GM23338 (cell line): ENCODE measurements at regions not wholly inside any gene's neighbourhood (a gene's known extent, or its start where the extent isn't known, plus 50 kb on each side); places are given as distances from the start of the nearest gene placed in this dataset.
"Not testable (repeated sequence)": the region's sequence is repeated elsewhere in the genome, so short reads cannot be mapped to it uniquely, and the experiment has no call there.

Experiments used
- CREB1 ChIP-seq: fragments of 250-450 bp; sonication (Bioruptor Pico); IDR thresholded peaks from 2 replicates; pipeline ENCODE4 v1.5.0; 2020; ENCODE audit warnings: low read depth, mild to moderate bottlenecking, moderate library complexity
- EZH2 ChIP-seq: fragments of 200-600 bp; sonication (generic); IDR thresholded peaks from one replicate; pipeline ENCODE4 v1.8.0; 2017; ENCODE audit warnings: antibody characterized with exemption, mild to moderate bottlenecking, low read depth; ENCODE audit not compliant: unreplicated experiment
- EZH2phosphoT487 ChIP-seq: fragments of 200-600 bp; sonication (generic); IDR thresholded peaks from one replicate; pipeline ENCODE4 v1.8.1; 2018; ENCODE audit warnings: antibody characterized with exemption; ENCODE audit not compliant: unreplicated experiment
- JUNB ChIP-seq: IDR thresholded peaks from one replicate; pipeline ENCODE4 v1.6.1; 2016; ENCODE audit warnings: antibody characterized with exemption; ENCODE audit not compliant: unreplicated experiment
- NANOG ChIP-seq: IDR thresholded peaks from 2 replicates; pipeline ENCODE4 v1.6.1; 2016; ENCODE audit warnings: antibody characterized with exemption, borderline replicate concordance
- POLR2AphosphoS5 ChIP-seq: IDR thresholded peaks from 2 replicates; pipeline ENCODE4 v1.6.1; 2016; ENCODE audit warnings: antibody characterized with exemption, low read depth
- STAT1 ChIP-seq: IDR thresholded peaks from one replicate; pipeline ENCODE4 v1.6.1; 2016; ENCODE audit warnings: antibody characterized with exemption; ENCODE audit not compliant: unreplicated experiment
- ZNF114 ChIP-seq: fragments of 250-450 bp; sonication (Bioruptor Pico); IDR thresholded peaks from 2 replicates; pipeline ENCODE4 v1.5.0; 2020; ENCODE audit warnings: mild to moderate bottlenecking, moderate library complexity
- ZNF331 ChIP-seq: fragments of 250-450 bp; sonication (Bioruptor Pico); IDR thresholded peaks from 2 replicates; pipeline ENCODE4 v1.5.0; 2020; ENCODE audit warnings: low read depth, mild to moderate bottlenecking, moderate library complexity
- TF ChIP-seq, protein P1 (sequence below), 2 experiments: fragments of 200-600 bp in 1 of 2; sonication (generic) in 1 of 2; conservative IDR thresholded peaks; 2 replicates each; pipeline versions ENCODE4 v1.5.1 to v1.6.1; 2016 to 2017; ENCODE audit warnings: antibody characterized with exemption in 2 of 2, low read depth in 2 of 2, mild to moderate bottlenecking in 2 of 2, moderate library complexity in 1 of 2
- TF ChIP-seq, protein P2 (sequence below): IDR thresholded peaks from one replicate; pipeline ENCODE4 v1.6.1; 2018; ENCODE audit warnings: antibody characterized with exemption; ENCODE audit not compliant: unreplicated experiment

DNA sequence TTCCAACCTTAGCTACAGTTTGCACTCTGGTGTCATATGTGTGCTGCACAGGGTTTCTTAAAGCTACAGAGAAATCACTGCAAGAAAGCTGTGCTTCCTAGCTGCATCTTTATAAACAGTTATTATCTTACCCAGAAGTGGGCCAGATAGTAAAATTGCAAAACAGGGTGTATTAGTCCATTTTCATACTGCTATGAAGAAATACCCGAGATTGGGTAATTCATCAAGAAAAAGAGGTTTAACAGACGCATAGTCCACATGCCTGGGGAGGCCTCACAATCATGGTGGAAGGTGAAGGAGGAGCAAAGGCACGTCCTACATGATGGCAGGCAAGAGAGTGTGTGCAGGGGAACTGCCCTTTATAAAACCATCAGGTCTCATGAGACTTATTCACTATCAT lies 92.6 kb upstream of the AGA start:
- TF ChIP-seq, protein P1, sequence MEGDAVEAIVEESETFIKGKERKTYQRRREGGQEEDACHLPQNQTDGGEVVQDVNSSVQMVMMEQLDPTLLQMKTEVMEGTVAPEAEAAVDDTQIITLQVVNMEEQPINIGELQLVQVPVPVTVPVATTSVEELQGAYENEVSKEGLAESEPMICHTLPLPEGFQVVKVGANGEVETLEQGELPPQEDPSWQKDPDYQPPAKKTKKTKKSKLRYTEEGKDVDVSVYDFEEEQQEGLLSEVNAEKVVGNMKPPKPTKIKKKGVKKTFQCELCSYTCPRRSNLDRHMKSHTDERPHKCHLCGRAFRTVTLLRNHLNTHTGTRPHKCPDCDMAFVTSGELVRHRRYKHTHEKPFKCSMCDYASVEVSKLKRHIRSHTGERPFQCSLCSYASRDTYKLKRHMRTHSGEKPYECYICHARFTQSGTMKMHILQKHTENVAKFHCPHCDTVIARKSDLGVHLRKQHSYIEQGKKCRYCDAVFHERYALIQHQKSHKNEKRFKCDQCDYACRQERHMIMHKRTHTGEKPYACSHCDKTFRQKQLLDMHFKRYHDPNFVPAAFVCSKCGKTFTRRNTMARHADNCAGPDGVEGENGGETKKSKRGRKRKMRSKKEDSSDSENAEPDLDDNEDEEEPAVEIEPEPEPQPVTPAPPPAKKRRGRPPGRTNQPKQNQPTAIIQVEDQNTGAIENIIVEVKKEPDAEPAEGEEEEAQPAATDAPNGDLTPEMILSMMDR (conservative IDR thresholded peaks at IDR 0.05; ENCODE audit: low read depth in 2 of 2), result not testable (repeated sequence)
- not testable (repeated sequence) for TF ChIP-seq EZH2; EZH2phosphoT487; ZNF114 (CRISPR knock-in tag); POLR2AphosphoS5; JUNB; NANOG; CREB1 (CRISPR knock-in tag); ZNF331; STAT1
- TF ChIP-seq, protein P2, sequence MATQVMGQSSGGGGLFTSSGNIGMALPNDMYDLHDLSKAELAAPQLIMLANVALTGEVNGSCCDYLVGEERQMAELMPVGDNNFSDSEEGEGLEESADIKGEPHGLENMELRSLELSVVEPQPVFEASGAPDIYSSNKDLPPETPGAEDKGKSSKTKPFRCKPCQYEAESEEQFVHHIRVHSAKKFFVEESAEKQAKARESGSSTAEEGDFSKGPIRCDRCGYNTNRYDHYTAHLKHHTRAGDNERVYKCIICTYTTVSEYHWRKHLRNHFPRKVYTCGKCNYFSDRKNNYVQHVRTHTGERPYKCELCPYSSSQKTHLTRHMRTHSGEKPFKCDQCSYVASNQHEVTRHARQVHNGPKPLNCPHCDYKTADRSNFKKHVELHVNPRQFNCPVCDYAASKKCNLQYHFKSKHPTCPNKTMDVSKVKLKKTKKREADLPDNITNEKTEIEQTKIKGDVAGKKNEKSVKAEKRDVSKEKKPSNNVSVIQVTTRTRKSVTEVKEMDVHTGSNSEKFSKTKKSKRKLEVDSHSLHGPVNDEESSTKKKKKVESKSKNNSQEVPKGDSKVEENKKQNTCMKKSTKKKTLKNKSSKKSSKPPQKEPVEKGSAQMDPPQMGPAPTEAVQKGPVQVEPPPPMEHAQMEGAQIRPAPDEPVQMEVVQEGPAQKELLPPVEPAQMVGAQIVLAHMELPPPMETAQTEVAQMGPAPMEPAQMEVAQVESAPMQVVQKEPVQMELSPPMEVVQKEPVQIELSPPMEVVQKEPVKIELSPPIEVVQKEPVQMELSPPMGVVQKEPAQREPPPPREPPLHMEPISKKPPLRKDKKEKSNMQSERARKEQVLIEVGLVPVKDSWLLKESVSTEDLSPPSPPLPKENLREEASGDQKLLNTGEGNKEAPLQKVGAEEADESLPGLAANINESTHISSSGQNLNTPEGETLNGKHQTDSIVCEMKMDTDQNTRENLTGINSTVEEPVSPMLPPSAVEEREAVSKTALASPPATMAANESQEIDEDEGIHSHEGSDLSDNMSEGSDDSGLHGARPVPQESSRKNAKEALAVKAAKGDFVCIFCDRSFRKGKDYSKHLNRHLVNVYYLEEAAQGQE, result not testable (repeated sequence)
